Vagina (tissue), 2 donors: ENCODE measurements at regions not wholly inside any gene's neighbourhood (a gene's known extent, or its start where the extent isn't known, plus 50 kb on each side); places are given as distances from the start of the nearest gene placed in this dataset.

Experiments
- POLR2A ChIP-seq, 2 donors: fragments of 450-650 bp; IDR thresholded peaks; one replicate each; pipeline ENCODE4 v1.6.1; 2017; ENCODE audit warnings: antibody characterized with exemption in 2 of 2, mild to moderate bottlenecking in 2 of 2, moderate library complexity in 2 of 2
- POLR2AphosphoS5 ChIP-seq, 2 donors: sonication (generic); formaldehyde crosslinking; IDR thresholded peaks; one replicate each; pipeline ENCODE4 v1.9.0; 2017; ENCODE audit warnings: antibody characterized with exemption in 2 of 2, mild to moderate bottlenecking in 2 of 2, low read depth in 1 of 2; ENCODE audit not compliant: insufficient read depth in 1 of 2

DNA sequence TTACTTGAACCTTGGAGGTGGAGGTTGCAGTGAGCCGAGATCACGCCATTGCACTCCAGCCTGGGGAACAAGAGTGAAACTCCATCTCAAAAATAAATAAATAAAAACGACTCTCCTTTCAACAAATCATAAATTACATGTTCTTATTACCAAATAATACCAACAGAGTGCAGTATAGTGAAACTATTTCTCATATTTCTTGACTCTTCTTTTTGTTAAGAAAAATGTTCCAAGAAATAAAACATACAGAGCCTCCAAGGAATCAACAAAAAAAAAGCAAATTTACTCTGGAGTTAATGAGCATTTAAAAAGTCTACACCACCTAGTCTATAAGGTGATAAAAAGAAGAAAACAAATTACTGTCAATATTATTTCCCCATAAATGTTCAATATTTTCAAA is 188.8 kb downstream of the KLF12 start:
- TF ChIP-seq POLR2AphosphoS5 (IDR thresholded peaks at IDR 0.05; ENCODE audit: insufficient read depth in 1 of 2, low read depth in 1 of 2) (no peak), POLR2A (IDR thresholded peaks at IDR 0.05) (no peak)
